Chondrocyte (in vitro differentiated cells): ENCODE measurements at regions not wholly inside any gene's neighbourhood (a gene's known extent, or its start where the extent isn't known, plus 50 kb on each side); places are given as distances from the start of the nearest gene placed in this dataset.

Experiments used
- DNase-seq: peaks from one replicate; pipeline ENCODE4 v3.0.0; 2021; ENCODE audit warnings: mixed read lengths, low spot score
- H3K27ac Mint-ChIP-seq: one replicate; pipeline ENCODE4 v1.8.0; 2021; ENCODE audit warnings: mild to moderate bottlenecking, moderate library complexity, mixed read lengths; ENCODE audit not compliant: unreplicated experiment
- H3K27me3 Mint-ChIP-seq: 2 replicates; pipeline ENCODE4 v1.8.0; 2021; ENCODE audit warnings: low read depth, mixed read lengths
- H3K36me3 Mint-ChIP-seq: 2 replicates; pipeline ENCODE4 v1.8.0; 2021; ENCODE audit warnings: low read depth, mixed read lengths
- H3K4me1 Mint-ChIP-seq: 2 replicates; pipeline ENCODE4 v1.8.0; 2021; ENCODE audit warnings: low read depth, mild to moderate bottlenecking, mixed read lengths
- H3K4me3 Mint-ChIP-seq: one replicate; pipeline ENCODE4 v1.8.0; 2021; ENCODE audit warnings: mild to moderate bottlenecking, moderate library complexity, mixed read lengths; ENCODE audit not compliant: unreplicated experiment
- H3K9me3 Mint-ChIP-seq: 2 replicates; pipeline ENCODE4 v1.8.0; 2021; ENCODE audit warnings: low read depth, mixed read lengths
- CTCF ChIP-seq: fragments of 200-600 bp; sonication (generic); IDR thresholded peaks from 2 replicates; pipeline ENCODE4 v1.5.0; 2021; ENCODE audit warnings: antibody characterized with exemption, mild to moderate bottlenecking, moderate library complexity

- Mint-ChIP-seq H3K4me3 (no peak overlapping the region), H3K4me1 (no peaks in the 10 kb centered on the region), H3K9me3 (peaks cover 8% of the 10 kb centered on the region), H3K27ac (no peak overlapping the region), H3K36me3 (peaks cover 2% of the 10 kb centered on the region), H3K27me3 (no peaks in the 10 kb centered on the region)
- no peak for TF ChIP-seq CTCF
- peak; percentile 77 for DNase-seq
Observed at GRCh38 chr12:131403676-131404075, 307.2 kb upstream of the SFSWAP start.

GRCh38 chr12:131404705-131405104 is 306.2 kb upstream of the SFSWAP start:
- no peak overlapping the region for H3K4me3 Mint-ChIP-seq
- no peak for DNase-seq
- peaks cover 3% of the 10 kb centered on the region for H3K9me3 Mint-ChIP-seq
- H3K27ac Mint-ChIP-seq, result no peak overlapping the region
- no peaks in the 10 kb centered on the region for H3K36me3 Mint-ChIP-seq
- TF ChIP-seq CTCF, result no peak
- H3K27me3 Mint-ChIP-seq, result no peaks in the 10 kb centered on the region
- no peaks in the 10 kb centered on the region for H3K4me1 Mint-ChIP-seq

GRCh38 chr12:131407221-131408035 is 303.5 kb upstream of the SFSWAP start:
- Mint-ChIP-seq H3K4me3 (no peak overlapping the region), H3K27ac (no peak overlapping the region), H3K27me3 (peaks cover 2% of the 10 kb centered on the region), H3K4me1 (no peaks in the 10 kb centered on the region), H3K9me3 (peaks cover 3% of the 10 kb centered on the region), H3K36me3 (no peaks in the 10 kb centered on the region)
- no peak for TF ChIP-seq CTCF
- no peak for DNase-seq

- no peak overlapping the region for H3K4me3 Mint-ChIP-seq
- no peaks in the 10 kb centered on the region for H3K36me3 Mint-ChIP-seq
- H3K27me3 Mint-ChIP-seq, result peaks cover 6% of the 10 kb centered on the region
- H3K4me1 Mint-ChIP-seq, result no peaks in the 10 kb centered on the region
- no peak for TF ChIP-seq CTCF
- DNase-seq, result no peak
- H3K27ac Mint-ChIP-seq, result no peak overlapping the region
- peaks cover 3% of the 10 kb centered on the region for H3K9me3 Mint-ChIP-seq
Observed at GRCh38 chr12:131408036-131408365, 302.9 kb upstream of the SFSWAP start.

- Mint-ChIP-seq H3K4me1 (no peaks in the 10 kb centered on the region), H3K27me3 (peaks cover 6% of the 10 kb centered on the region), H3K36me3 (no peaks in the 10 kb centered on the region), H3K4me3 (no peak overlapping the region), H3K27ac (no peak overlapping the region), H3K9me3 (peaks cover 3% of the 10 kb centered on the region)
- DNase-seq, result no peak
- TF ChIP-seq CTCF, result no peak
Observed at GRCh38 chr12:131408484-131408883, 302.4 kb upstream of the SFSWAP start.
